Caco-2 (cell line): ENCODE measurements at regions not wholly inside any gene's neighbourhood (a gene's known extent, or its start where the extent isn't known, plus 50 kb on each side); places are given as distances from the start of the nearest gene placed in this dataset.

Experiments
- BruUV-seq: library from RNA; stranded (reverse); fragments of 400-500 nt; replicated peaks from 2 replicates; lab custom pipeline; 2021; lab: Mats Ljungman, UMichigan
- CTCF ChIA-PET: fragments of 300-600 bp; sonication (Branson Sonifier 250); formaldehyde crosslinking; loops from one replicate; lab custom pipeline; 2022; ENCODE audit warnings: antibody characterized with exemption; lab: Charles Lee
- POLR2A ChIA-PET: fragments of 300-600 bp; sonication (Branson Sonifier 250); formaldehyde crosslinking; loops from one replicate; lab custom pipeline; 2022; ENCODE audit warnings: antibody characterized with exemption; lab: Charles Lee
- DNase-seq, 2 experiments: peaks; one replicate each; pipeline versions ENCODE4 v3.0.0 to v3.0.0-alpha.2; 2020 to 2022
- H3K27me3 ChIP-seq: replicated peaks from 2 replicates; pipeline ENCODE4 v1.6.0; 2011; ENCODE audit warnings: low read length; ENCODE audit not compliant: control insufficient read depth, insufficient read depth
- H3K36me3 ChIP-seq: 2 replicates; pipeline ENCODE4 v1.5.1; 2011; ENCODE audit warnings: low read length; ENCODE audit not compliant: control insufficient read depth, insufficient read depth
- H3K4me1 ChIP-seq: fragments of 250-450 bp; sonication (Bioruptor Pico); 2 replicates; pipeline ENCODE4 v1.5.1; 2020; ENCODE audit warnings: mild to moderate bottlenecking
- H3K4me3 ChIP-seq: 2 replicates; pipeline ENCODE4 v1.5.1; 2011; ENCODE audit warnings: low read depth, mild to moderate bottlenecking, control low read depth, low read length
- H3K9me3 ChIP-seq: fragments of 250-450 bp; sonication (Bioruptor Pico); 2 replicates; pipeline ENCODE4 v1.5.1; 2020; ENCODE audit warnings: mild to moderate bottlenecking, moderate library complexity
- H3K27ac Mint-ChIP-seq: one replicate; pipeline ENCODE4 v1.8.0; 2022; ENCODE audit warnings: mixed read lengths; ENCODE audit not compliant: unreplicated experiment
- H3K27me3 Mint-ChIP-seq: one replicate; pipeline ENCODE4 v1.8.0; 2022; ENCODE audit warnings: mixed read lengths; ENCODE audit not compliant: insufficient read depth, unreplicated experiment
- H3K36me3 Mint-ChIP-seq: one replicate; pipeline ENCODE4 v1.8.0; 2022; ENCODE audit warnings: mild to moderate bottlenecking, mixed read lengths; ENCODE audit not compliant: insufficient read depth, unreplicated experiment
- H3K4me1 Mint-ChIP-seq: one replicate; pipeline ENCODE4 v1.8.0; 2022; ENCODE audit warnings: low read depth, mixed read lengths; ENCODE audit not compliant: unreplicated experiment
- H3K4me3 Mint-ChIP-seq: one replicate; pipeline ENCODE4 v1.8.0; 2022; ENCODE audit warnings: mild to moderate bottlenecking, moderate library complexity, mixed read lengths; ENCODE audit not compliant: unreplicated experiment
- H3K9me3 Mint-ChIP-seq: one replicate; pipeline ENCODE4 v1.8.0; 2022; ENCODE audit warnings: mixed read lengths; ENCODE audit not compliant: unreplicated experiment
- intact Hi-C: fragments of 100-400 bp; cut with micrococcal nuclease; formaldehyde crosslinking; loops from one replicate; pipeline ENCODE4 v1.10.0; 2022; ENCODE audit not compliant: unreplicated experiment
- TF ChIP-seq, protein P1 (sequence below), 2 experiments: fragments of 200-600 bp in 1 of 2; IDR thresholded peaks; 1 replicate in 1 of 2; 2 replicates in 1 of 2; pipeline versions ENCODE4 v1.5.1 to v1.8.0; 2011 to 2022; ENCODE audit warnings: antibody characterized with exemption in 1 of 2, control low read depth in 1 of 2, inconsistent platforms in 1 of 2, low read depth in 1 of 2, low read length in 1 of 2, mild to moderate bottlenecking in 1 of 2, moderate library complexity in 1 of 2; ENCODE audit not compliant: insufficient read depth in 1 of 2, severe bottlenecking in 1 of 2, unreplicated experiment in 1 of 2

DNA sequence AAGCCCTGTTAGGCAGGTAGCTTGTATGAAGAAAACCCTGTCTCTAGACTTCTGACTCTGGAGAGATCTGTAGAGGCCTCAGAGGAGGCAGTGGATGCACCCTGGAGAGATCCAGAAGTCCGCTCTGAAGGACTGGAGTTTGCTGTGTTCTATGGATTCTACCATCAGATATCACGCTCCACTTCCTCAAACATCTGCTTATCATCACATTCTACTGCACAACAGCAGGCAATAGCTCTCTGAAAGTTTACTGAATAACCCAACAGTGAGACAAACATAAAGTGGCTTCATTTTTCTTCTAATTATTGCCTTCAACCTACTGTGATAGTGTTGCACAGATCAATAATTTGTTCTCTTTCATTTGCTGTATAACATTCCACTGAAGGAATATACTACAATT is 59.0 kb upstream of the OR9Q1 start:
- H3K27me3 ChIP-seq = no peaks in the 10 kb centered on the region
- TF ChIP-seq, protein P1, sequence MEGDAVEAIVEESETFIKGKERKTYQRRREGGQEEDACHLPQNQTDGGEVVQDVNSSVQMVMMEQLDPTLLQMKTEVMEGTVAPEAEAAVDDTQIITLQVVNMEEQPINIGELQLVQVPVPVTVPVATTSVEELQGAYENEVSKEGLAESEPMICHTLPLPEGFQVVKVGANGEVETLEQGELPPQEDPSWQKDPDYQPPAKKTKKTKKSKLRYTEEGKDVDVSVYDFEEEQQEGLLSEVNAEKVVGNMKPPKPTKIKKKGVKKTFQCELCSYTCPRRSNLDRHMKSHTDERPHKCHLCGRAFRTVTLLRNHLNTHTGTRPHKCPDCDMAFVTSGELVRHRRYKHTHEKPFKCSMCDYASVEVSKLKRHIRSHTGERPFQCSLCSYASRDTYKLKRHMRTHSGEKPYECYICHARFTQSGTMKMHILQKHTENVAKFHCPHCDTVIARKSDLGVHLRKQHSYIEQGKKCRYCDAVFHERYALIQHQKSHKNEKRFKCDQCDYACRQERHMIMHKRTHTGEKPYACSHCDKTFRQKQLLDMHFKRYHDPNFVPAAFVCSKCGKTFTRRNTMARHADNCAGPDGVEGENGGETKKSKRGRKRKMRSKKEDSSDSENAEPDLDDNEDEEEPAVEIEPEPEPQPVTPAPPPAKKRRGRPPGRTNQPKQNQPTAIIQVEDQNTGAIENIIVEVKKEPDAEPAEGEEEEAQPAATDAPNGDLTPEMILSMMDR (IDR thresholded peaks at IDR 0.05; ENCODE audit: insufficient read depth in 1 of 2, low read depth in 1 of 2, low read length in 1 of 2, severe bottlenecking in 1 of 2, unreplicated experiment in 1 of 2) = no peak
- Mint-ChIP-seq H3K4me3 (no peak overlapping the region), H3K27ac (no peak overlapping the region), H3K4me1 (no peaks in the 10 kb centered on the region), H3K27me3 (peaks cover 8% of the 10 kb centered on the region), H3K36me3 (no peaks in the 10 kb centered on the region), H3K9me3 (no peaks in the 10 kb centered on the region)
- no peak overlapping the region for H3K4me3 ChIP-seq
- H3K4me1 ChIP-seq = no peaks in the 10 kb centered on the region
- intact Hi-C loops = no loop called here
- POLR2A ChIA-PET = no interaction called here
- no peaks in the 10 kb centered on the region for H3K36me3 ChIP-seq
- CTCF ChIA-PET = no interaction called here
- DNase-seq = no peak
- BruUV-seq = no TSS peak
- H3K9me3 ChIP-seq = no peaks in the 10 kb centered on the region

DNA sequence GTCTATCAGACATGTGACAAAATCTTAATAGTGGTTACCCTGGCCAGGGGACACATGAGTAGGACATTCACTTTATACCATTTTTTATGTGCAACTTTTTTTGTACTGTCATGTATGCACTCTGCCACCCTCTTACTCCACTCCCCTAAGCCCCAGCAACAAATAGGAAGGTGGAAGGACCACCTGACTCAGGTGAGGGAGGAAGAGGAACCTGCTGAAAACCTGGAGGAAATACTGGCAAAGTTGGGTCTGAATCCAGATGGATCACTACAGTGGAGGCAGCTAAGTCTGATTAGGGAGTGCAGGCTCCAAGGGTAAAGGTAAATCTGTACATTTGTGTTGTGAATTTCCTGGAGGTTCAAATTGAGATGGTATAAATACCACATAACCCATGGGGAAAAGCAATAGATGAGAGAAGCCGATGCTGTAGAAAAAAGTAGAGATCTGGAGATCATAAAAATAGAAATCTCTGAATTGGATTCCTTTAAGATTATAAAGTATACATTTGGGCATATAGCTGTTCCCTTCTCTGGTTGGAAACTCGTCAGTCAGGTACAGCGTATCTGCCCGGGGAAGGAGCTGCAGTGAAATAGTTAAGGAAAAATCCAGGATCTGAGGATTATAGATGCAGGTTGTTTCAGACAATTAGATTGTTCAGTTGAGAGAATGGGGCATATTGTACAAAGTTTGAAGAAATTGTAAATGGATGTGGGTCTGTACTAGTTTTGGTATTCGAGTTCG is 52.2 kb upstream of the OR9Q1 start:
- H3K27ac Mint-ChIP-seq = no peak overlapping the region
- H3K4me3 ChIP-seq = no peak overlapping the region
- H3K9me3 ChIP-seq = no peaks in the 10 kb centered on the region
- peaks cover 9% of the 10 kb centered on the region for H3K9me3 Mint-ChIP-seq
- no peaks in the 10 kb centered on the region for H3K4me1 Mint-ChIP-seq
- no peaks in the 10 kb centered on the region for H3K4me1 ChIP-seq
- no peak overlapping the region for H3K4me3 Mint-ChIP-seq
- POLR2A ChIA-PET = no interaction called here
- TF ChIP-seq, protein P1 (IDR thresholded peaks at IDR 0.05; ENCODE audit: insufficient read depth in 1 of 2, low read depth in 1 of 2, low read length in 1 of 2, severe bottlenecking in 1 of 2, unreplicated experiment in 1 of 2) = no peak
- no peaks in the 10 kb centered on the region for H3K27me3 ChIP-seq
- H3K36me3 ChIP-seq = no peaks in the 10 kb centered on the region
- no TSS peak for BruUV-seq
- DNase-seq = no peak
- no peaks in the 10 kb centered on the region for H3K36me3 Mint-ChIP-seq
- intact Hi-C loops = no loop called here
- CTCF ChIA-PET = no interaction called here
- H3K27me3 Mint-ChIP-seq = no peaks in the 10 kb centered on the region

DNA sequence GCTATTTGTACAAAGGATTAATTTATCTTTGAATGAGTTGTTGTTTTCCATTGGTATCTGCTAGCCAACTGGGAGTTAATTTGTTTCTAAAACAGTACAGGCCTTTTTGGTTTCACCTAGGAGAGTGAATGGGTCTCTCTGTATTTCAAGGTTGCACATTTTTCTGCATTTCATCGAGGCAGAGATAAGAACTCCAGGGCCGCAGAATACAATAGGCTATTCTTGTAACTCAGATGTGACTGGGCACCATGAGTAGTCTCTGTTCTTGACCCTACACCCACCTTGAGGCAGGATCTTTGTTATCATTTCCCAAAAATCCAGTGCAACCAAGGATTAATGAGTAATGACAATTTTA is 51.7 kb upstream of the OR9Q1 start:
- TF ChIP-seq, protein P1 (IDR thresholded peaks at IDR 0.05; ENCODE audit: insufficient read depth in 1 of 2, low read depth in 1 of 2, low read length in 1 of 2, severe bottlenecking in 1 of 2, unreplicated experiment in 1 of 2) = no peak
- intact Hi-C loops = no loop called here
- Mint-ChIP-seq H3K27ac (no peak overlapping the region), H3K4me3 (no peak overlapping the region), H3K27me3 (no peaks in the 10 kb centered on the region), H3K4me1 (no peaks in the 10 kb centered on the region), H3K9me3 (peaks cover 9% of the 10 kb centered on the region), H3K36me3 (no peaks in the 10 kb centered on the region)
- H3K4me1 ChIP-seq = no peaks in the 10 kb centered on the region
- no peak for DNase-seq
- no TSS peak for BruUV-seq
- POLR2A ChIA-PET = no interaction called here
- no peaks in the 10 kb centered on the region for H3K27me3 ChIP-seq
- no peaks in the 10 kb centered on the region for H3K36me3 ChIP-seq
- CTCF ChIA-PET = no interaction called here
- H3K9me3 ChIP-seq = no peaks in the 10 kb centered on the region
- H3K4me3 ChIP-seq = no peak overlapping the region
